Right lobe of liver (tissue), 4 donors: ENCODE measurements at regions not wholly inside any gene's neighbourhood (a gene's known extent, or its start where the extent isn't known, plus 50 kb on each side); places are given as distances from the start of the nearest gene placed in this dataset.

Source experiments
- CTCF ChIP-seq, 4 donors: fragments of 200-600 bp in 3 of 4; fragments of 450-650 bp in 1 of 4; IDR thresholded peaks; one replicate each; pipeline versions ENCODE4 v1.5.1 to v1.8.0; 2016 to 2022; ENCODE audit warnings: antibody characterized with exemption in 4 of 4, mild to moderate bottlenecking in 2 of 4
- POLR2A ChIP-seq: fragments of 450-650 bp; IDR thresholded peaks from one replicate; pipeline ENCODE4 v1.6.1; 2017; ENCODE audit warnings: antibody characterized with exemption, mild to moderate bottlenecking
- donor health status: DM: no; HTN: no; CAD: no.
- donor health status: DM: no; HTN: no; CAD: no.
- donor health status: DM: no; HTN: yes; CAD: no.

GRCh38 chr16:5635331-5635730, 537.7 kb upstream of the EEF2KMT start:
- no peak for TF ChIP-seq CTCF (IDR thresholded peaks at IDR 0.05)
- no peak for TF ChIP-seq POLR2A
